ENCODE measurements at regions not wholly inside any gene's neighbourhood (a gene's known extent, or its start where the extent isn't known, plus 50 kb on each side); places are given as distances from the start of the nearest gene placed in this dataset.

DNA sequence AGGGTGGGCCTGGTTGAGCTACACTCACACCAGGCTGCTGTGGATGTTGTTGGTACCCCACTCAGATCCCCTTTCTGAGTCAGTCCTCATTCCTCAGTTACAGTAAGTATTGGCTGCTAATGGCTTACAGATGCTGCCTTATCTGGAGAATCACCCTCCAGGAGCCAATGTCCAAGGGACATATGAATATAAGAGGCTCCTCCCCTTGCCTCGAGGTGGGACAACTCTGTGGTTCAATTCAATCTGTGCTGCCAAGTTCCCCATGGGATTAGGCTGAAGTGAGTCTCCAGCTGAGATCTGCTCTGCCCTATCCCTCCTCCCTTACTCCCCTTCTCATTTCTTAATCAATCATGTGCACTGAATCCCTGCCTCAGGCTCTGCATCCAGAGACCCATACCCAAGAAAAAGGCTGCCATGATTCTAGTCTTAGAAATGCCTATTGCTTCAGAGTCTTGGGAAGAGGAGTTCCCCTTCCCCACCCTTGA is 168.8 kb upstream of the SYT13 start:
- TF ChIP-seq CTCF (IDR thresholded peaks at IDR 0.05) = no peak
- no peak for TF ChIP-seq POLR2A (IDR thresholded peaks at IDR 0.05)
- TF ChIP-seq POLR2AphosphoS5 (IDR thresholded peaks at IDR 0.05) = no peak
- TF ChIP-seq EP300 (IDR thresholded peaks at IDR 0.05) = no peak

Measured in suprapubic skin (tissue), 4 donors.